Adrenal gland (tissue), 5 donors: ENCODE measurements at regions not wholly inside any gene's neighbourhood (a gene's known extent, or its start where the extent isn't known, plus 50 kb on each side); places are given as distances from the start of the nearest gene placed in this dataset.

Source experiments
- POLR2A ChIP-seq, 2 donors: fragments of 450-650 bp; IDR thresholded peaks; one replicate each; pipeline ENCODE4 v1.6.1; 2017; ENCODE audit warnings: antibody characterized with exemption in 2 of 2, mild to moderate bottlenecking in 2 of 2, moderate library complexity in 1 of 2
- TF ChIP-seq, protein P1 (sequence below), 6 experiments: fragments of 450-650 bp in 4 of 6; fragments of 200-600 bp in 2 of 6; sonication (generic) in 1 of 6; IDR thresholded peaks; 1 replicate in 5 of 6; 2 replicates in 1 of 6; pipeline versions ENCODE4 v1.5.1 to v1.8.0; 2016 to 2021; ENCODE audit warnings: antibody characterized with exemption in 6 of 6, mild to moderate bottlenecking in 2 of 6, moderate library complexity in 1 of 6
- donor health status: DM: no; HTN: no; CAD: no.

DNA sequence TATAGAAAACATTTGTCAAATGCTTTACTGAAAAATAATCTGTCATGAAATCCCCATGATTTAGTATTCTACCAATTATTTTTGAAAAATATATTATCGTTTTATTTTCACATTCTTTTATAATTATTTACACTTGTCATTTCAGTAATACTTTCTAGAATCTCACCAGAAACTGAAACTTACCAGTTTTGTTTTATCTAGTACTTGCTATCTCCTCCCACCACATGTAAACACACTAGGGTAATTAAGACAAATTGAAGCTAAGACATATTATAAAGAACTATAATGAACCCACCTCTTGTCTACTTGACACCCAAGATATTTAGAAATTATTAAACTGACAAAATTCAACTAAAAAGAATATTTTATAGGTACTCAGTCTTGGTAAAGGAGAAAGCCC lies 51.5 kb upstream of the GRM3 start:
- TF ChIP-seq, protein P1, sequence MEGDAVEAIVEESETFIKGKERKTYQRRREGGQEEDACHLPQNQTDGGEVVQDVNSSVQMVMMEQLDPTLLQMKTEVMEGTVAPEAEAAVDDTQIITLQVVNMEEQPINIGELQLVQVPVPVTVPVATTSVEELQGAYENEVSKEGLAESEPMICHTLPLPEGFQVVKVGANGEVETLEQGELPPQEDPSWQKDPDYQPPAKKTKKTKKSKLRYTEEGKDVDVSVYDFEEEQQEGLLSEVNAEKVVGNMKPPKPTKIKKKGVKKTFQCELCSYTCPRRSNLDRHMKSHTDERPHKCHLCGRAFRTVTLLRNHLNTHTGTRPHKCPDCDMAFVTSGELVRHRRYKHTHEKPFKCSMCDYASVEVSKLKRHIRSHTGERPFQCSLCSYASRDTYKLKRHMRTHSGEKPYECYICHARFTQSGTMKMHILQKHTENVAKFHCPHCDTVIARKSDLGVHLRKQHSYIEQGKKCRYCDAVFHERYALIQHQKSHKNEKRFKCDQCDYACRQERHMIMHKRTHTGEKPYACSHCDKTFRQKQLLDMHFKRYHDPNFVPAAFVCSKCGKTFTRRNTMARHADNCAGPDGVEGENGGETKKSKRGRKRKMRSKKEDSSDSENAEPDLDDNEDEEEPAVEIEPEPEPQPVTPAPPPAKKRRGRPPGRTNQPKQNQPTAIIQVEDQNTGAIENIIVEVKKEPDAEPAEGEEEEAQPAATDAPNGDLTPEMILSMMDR (IDR thresholded peaks at IDR 0.05) = no peak
- TF ChIP-seq POLR2A (IDR thresholded peaks at IDR 0.05) = no peak
